Progenitor cell of endocrine pancreas (in vitro differentiated cells): ENCODE measurements at regions not wholly inside any gene's neighbourhood (a gene's known extent, or its start where the extent isn't known, plus 50 kb on each side); places are given as distances from the start of the nearest gene placed in this dataset.
A peak's percentile ranks its signal among the peaks of the same experiment; 100 is the strongest.

Source experiments
- DNase-seq: peaks from one replicate; pipeline ENCODE4 v3.0.0; 2021; ENCODE audit warnings: low spot score; ENCODE audit not compliant: unreplicated experiment
- H3K27ac Mint-ChIP-seq: 2 replicates; pipeline ENCODE4 v1.8.0; 2021; ENCODE audit warnings: mild to moderate bottlenecking, moderate library complexity, mixed read lengths
- H3K27me3 Mint-ChIP-seq: 2 replicates; pipeline ENCODE4 v1.8.0; 2021; ENCODE audit warnings: mixed read lengths
- H3K36me3 Mint-ChIP-seq: 2 replicates; pipeline ENCODE4 v1.8.0; 2022; ENCODE audit warnings: mixed read lengths; ENCODE audit not compliant: insufficient read depth
- H3K4me1 Mint-ChIP-seq: 2 replicates; pipeline ENCODE4 v1.8.0; 2021; ENCODE audit warnings: low read depth, mixed read lengths
- H3K4me3 Mint-ChIP-seq: 2 replicates; pipeline ENCODE4 v1.8.0; 2021; ENCODE audit warnings: low read depth, mild to moderate bottlenecking, moderate library complexity, mixed read lengths
- H3K9me3 Mint-ChIP-seq: 2 replicates; pipeline ENCODE4 v1.8.0; 2021; ENCODE audit warnings: low read depth, mixed read lengths
- TF ChIP-seq, protein P1 (sequence below): fragments of 200-600 bp; sonication (generic); IDR thresholded peaks from one replicate; pipeline ENCODE4 v1.5.0; 2021; ENCODE audit warnings: antibody characterized with exemption, mild to moderate bottlenecking; ENCODE audit not compliant: unreplicated experiment

- H3K4me1 Mint-ChIP-seq: peaks cover 11% of the 10 kb centered on the region
- H3K36me3 Mint-ChIP-seq: peaks cover 5% of the 10 kb centered on the region
- no peaks in the 10 kb centered on the region for H3K27me3 Mint-ChIP-seq
- DNase-seq: no peak
- TF ChIP-seq, protein P1, sequence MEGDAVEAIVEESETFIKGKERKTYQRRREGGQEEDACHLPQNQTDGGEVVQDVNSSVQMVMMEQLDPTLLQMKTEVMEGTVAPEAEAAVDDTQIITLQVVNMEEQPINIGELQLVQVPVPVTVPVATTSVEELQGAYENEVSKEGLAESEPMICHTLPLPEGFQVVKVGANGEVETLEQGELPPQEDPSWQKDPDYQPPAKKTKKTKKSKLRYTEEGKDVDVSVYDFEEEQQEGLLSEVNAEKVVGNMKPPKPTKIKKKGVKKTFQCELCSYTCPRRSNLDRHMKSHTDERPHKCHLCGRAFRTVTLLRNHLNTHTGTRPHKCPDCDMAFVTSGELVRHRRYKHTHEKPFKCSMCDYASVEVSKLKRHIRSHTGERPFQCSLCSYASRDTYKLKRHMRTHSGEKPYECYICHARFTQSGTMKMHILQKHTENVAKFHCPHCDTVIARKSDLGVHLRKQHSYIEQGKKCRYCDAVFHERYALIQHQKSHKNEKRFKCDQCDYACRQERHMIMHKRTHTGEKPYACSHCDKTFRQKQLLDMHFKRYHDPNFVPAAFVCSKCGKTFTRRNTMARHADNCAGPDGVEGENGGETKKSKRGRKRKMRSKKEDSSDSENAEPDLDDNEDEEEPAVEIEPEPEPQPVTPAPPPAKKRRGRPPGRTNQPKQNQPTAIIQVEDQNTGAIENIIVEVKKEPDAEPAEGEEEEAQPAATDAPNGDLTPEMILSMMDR: no peak
- H3K4me3 Mint-ChIP-seq: no peak overlapping the region
- H3K9me3 Mint-ChIP-seq: peaks cover 9% of the 10 kb centered on the region
- no peak overlapping the region for H3K27ac Mint-ChIP-seq
These were observed 113.1 kb upstream of the PARD3B start for GRCh38 chr2:204432196-204432595.

DNA sequence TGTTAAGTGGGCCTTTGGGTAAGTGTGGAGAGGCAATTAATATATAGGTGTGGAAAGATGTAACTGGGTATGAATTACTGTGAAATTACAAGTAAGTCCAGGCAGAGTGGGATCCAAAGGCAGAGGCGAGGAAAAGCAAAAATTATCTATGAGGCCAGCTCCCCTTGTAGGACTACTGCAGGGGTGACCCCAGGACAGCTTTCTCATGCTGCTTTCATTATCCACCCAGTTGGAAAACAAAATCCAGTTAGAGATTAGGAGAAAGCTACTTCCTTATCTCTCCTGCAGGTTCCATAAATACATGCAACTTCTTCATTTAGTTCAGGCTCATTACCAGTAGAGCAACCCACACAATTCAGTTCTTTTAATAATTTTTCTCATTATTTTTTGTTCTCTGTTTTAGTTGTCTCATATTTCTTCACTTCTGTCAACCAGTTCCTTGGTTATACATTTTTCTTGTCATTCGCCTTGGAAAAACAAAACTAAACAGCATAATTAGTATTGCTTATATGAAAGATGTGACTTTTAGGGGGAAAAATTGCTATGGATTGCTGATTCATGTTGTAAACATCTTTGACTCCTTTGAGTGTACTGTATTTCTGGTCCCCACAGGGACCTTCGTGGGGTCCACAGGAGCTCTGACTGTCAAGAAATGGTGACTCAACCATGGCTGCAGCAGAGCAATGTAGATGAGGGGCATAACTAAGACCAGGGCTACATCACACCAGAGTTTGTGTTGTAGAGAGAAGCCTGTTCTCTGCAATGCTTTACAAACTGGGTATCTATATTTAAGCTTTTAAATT is 110.4 kb upstream of the PARD3B start:
- Mint-ChIP-seq H3K36me3 (peaks cover 5% of the 10 kb centered on the region), H3K27ac (no peak overlapping the region), H3K27me3 (no peaks in the 10 kb centered on the region), H3K9me3 (peaks cover 9% of the 10 kb centered on the region), H3K4me1 (peaks cover 13% of the 10 kb centered on the region), H3K4me3 (no peak overlapping the region)
- TF ChIP-seq, protein P1: no peak
- DNase-seq: no peak

DNA sequence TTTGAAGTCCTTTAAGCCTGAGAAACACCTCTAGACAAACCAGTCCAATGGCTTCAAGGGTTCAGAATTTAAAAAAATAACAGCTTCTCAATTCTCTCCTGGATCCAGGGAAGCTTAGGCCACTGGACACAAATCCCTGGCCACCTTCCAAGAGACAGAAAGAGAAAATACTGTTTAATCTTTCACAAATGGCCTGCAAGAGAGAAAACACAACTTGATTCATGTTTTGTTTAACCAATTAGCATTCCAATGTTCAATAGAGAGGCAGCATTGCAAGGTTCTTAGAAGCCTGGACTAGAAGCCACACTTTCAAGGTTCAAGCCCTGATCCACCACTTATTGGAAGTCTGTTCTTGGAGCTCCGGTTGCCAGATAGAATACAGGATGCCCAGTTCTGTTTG is 109.0 kb upstream of the PARD3B start:
- Mint-ChIP-seq H3K36me3 (peaks cover 5% of the 10 kb centered on the region), H3K27ac (no peak overlapping the region), H3K27me3 (no peaks in the 10 kb centered on the region), H3K9me3 (peaks cover 9% of the 10 kb centered on the region), H3K4me3 (no peak overlapping the region), H3K4me1 (peaks cover 10% of the 10 kb centered on the region)
- no peak for DNase-seq
- TF ChIP-seq, protein P1: no peak

- Mint-ChIP-seq H3K9me3 (peaks cover 6% of the 10 kb centered on the region), H3K4me3 (no peak overlapping the region), H3K27ac (no peak overlapping the region), H3K36me3 (peaks cover 4% of the 10 kb centered on the region), H3K4me1 (peaks cover 16% of the 10 kb centered on the region), H3K27me3 (no peaks in the 10 kb centered on the region)
- TF ChIP-seq, protein P1: no peak
- DNase-seq: no peak
These were observed 107.9 kb upstream of the PARD3B start for GRCh38 chr2:204437408-204437807.

- peak overlapping the region; percentile 29 for H3K27ac Mint-ChIP-seq
- no peaks in the 10 kb centered on the region for H3K27me3 Mint-ChIP-seq
- TF ChIP-seq, protein P1: no peak
- DNase-seq: no peak
- peaks cover 16% of the 10 kb centered on the region for H3K4me1 Mint-ChIP-seq
- H3K9me3 Mint-ChIP-seq: no peaks in the 10 kb centered on the region
- no peak overlapping the region for H3K4me3 Mint-ChIP-seq
- no peaks in the 10 kb centered on the region for H3K36me3 Mint-ChIP-seq
These were observed 107.2 kb upstream of the PARD3B start for GRCh38 chr2:204437815-204438756.
